PFSK-1 (cell line): ENCODE measurements at regions not wholly inside any gene's neighbourhood (a gene's known extent, or its start where the extent isn't known, plus 50 kb on each side); places are given as distances from the start of the nearest gene placed in this dataset.

Experiments
- FOXP2 ChIP-seq: optimal IDR thresholded peaks from 2 replicates; pipeline ENCODE3; 2011; ENCODE audit warnings: borderline replicate concordance, control low read depth, inconsistent platforms; ENCODE audit not compliant: insufficient read depth; ENCODE audit errors: extremely low read length, extremely low read depth
- POLR2AphosphoS5 ChIP-seq: IDR thresholded peaks from 2 replicates; pipeline ENCODE4 v1.6.1; 2012; ENCODE audit warnings: low read depth, mild to moderate bottlenecking, control low read depth, low read length, moderate library complexity
- REST ChIP-seq, 2 experiments: IDR thresholded peaks; 2 replicates each; pipeline versions ENCODE4 v1.6.1 to v1.8.0; 2011 to 2012; ENCODE audit warnings: low read depth in 2 of 2, low read length in 2 of 2, control low read depth in 1 of 2, inconsistent platforms in 1 of 2, mild to moderate bottlenecking in 1 of 2, moderate library complexity in 1 of 2; ENCODE audit not compliant: insufficient read depth in 1 of 2
- SIN3A ChIP-seq: IDR thresholded peaks from 2 replicates; pipeline ENCODE4 v1.6.1; 2012; ENCODE audit warnings: mild to moderate bottlenecking, low read length, moderate library complexity, borderline replicate concordance; ENCODE audit not compliant: insufficient read depth
- TAF1 ChIP-seq: IDR thresholded peaks from 2 replicates; pipeline ENCODE4 v1.6.1; 2012; ENCODE audit warnings: low read length, control low read depth, borderline replicate concordance; ENCODE audit not compliant: insufficient read depth

DNA sequence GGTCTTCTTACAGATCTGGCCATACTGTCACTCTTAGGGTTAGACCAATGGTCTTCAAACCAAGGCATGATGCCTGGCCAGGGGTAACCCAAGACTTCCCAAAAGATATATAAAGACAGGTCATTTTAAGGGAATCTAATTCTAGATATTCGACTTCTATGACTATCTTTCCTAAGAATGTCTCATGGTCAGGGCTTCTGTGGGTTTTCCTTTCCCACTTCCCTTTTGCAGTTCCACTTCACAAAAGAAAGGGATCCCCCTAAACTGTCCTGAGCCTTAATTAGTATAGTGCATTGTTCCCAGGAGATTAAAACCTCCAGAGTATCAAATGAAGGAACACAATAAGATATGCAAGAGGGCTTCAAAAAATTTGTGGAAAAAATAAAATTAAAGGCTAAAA is 223.6 kb upstream of the SIX2 start:
- no peak for TF ChIP-seq TAF1
- no peak for TF ChIP-seq FOXP2
- no peak for TF ChIP-seq POLR2AphosphoS5
- no peak for TF ChIP-seq SIN3A
- no peak for TF ChIP-seq REST (IDR thresholded peaks at IDR 0.05; ENCODE audit: insufficient read depth in 1 of 2, low read depth in 2 of 2, low read length in 2 of 2)

DNA sequence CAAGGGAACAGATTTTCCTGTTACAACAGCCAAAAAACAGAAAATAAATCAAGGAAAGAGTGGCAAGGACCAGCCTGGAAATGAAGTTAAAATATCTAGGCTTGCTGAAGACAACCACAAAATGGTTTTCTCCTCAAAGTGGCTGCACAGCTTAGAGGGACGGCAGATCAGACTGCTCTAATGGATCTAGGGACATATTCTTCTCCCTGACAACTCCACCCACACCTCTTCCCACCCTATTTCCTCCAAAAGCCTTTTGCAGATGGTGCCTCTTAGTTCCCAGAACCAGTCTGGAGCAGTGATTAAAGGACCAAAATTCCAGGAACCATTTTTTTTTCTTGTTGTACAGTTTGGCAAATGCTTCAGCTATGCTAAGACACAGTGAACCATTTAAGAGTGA is 220.2 kb upstream of the SIX2 start:
- no peak for TF ChIP-seq SIN3A
- TF ChIP-seq POLR2AphosphoS5 = no peak
- no peak for TF ChIP-seq FOXP2
- TF ChIP-seq REST (IDR thresholded peaks at IDR 0.05; ENCODE audit: insufficient read depth in 1 of 2, low read depth in 2 of 2, low read length in 2 of 2) = no peak
- no peak for TF ChIP-seq TAF1

GRCh38 chr2:45227347-45227746 is 218.1 kb upstream of the SIX2 start:
- no peak for TF ChIP-seq REST (IDR thresholded peaks at IDR 0.05; ENCODE audit: insufficient read depth in 1 of 2, low read depth in 2 of 2, low read length in 2 of 2)

DNA sequence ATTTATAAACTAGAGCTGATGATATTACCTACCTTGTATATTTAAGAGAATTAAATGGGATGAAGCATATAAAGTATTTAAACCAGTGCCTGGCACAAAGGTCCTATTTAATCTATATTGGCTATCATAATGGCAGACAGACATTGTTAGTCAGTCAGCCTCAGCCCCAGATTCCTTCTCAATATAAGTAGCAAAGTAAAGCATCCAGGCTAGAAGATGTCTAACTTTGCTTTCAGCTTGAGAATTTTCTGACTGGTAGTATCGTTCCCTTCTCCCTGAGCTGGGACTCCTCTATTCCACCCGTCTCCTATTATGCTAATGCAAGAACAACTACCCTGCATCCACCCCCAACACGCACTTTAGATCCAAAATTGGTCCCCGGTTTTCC is 215.7 kb upstream of the SIX2 start:
- TF ChIP-seq FOXP2 (no peak), TAF1 (no peak), POLR2AphosphoS5 (no peak), SIN3A (no peak), REST (IDR thresholded peaks at IDR 0.05; ENCODE audit: insufficient read depth in 1 of 2, low read depth in 2 of 2, low read length in 2 of 2) (no peak)

DNA sequence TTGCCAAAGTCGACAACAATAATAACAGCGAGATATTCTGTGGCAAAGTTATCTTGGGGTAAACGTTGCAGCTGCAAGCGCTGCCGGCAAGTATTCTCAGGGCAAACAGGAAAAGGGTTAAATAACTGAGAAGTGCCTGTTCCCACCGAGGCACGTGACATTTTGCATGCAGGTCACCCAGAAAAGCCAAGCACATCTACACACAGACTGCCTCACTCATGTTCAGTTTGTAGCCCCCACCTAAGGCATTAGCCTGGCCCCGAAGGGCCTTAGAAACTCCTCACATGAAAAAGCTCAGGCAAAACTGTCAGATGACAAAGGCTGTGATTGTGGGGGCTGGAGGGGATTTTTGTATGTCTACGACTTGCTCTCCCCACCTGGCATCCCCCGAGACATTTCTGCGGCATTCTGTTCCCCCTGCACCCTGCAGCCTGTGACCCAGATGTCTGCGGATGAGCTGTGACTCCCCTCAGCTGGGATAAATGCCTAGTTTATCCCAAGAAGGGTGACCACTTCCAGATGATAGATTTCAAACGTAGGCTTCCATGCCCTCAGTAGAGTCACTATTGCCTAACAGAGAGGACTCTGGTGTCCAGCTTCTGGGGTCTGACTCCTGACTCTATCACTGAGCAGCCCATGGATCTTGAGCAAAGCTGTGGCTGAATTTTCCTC is 215.2 kb upstream of the SIX2 start:
- TF ChIP-seq FOXP2 (no peak), SIN3A (no peak), POLR2AphosphoS5 (no peak), REST (IDR thresholded peaks at IDR 0.05; ENCODE audit: insufficient read depth in 1 of 2, low read depth in 2 of 2, low read length in 2 of 2) (no peak), TAF1 (no peak)
